Sciatic nerve (tissue), 2 donors: ENCODE measurements at regions not wholly inside any gene's neighbourhood (a gene's known extent, or its start where the extent isn't known, plus 50 kb on each side); places are given as distances from the start of the nearest gene placed in this dataset.

Experiments used
- ATAC-seq: fragments of 200-7000 bp; cut with Tn5 transposase; one replicate; pipeline ENCODE4 v1.9.1; 2020; ENCODE audit warnings: mild to moderate bottlenecking, moderate library complexity
- DNase-seq: peaks from one replicate; pipeline ENCODE4 v3.0.0-alpha.2; 2020; ENCODE audit warnings: low spot score
- intact Hi-C: fragments of 100-400 bp; cut with DNase I; formaldehyde crosslinking; loops from one replicate; pipeline ENCODE4 v1.14.2; 2022
- donor health status: DM: no; HTN: no; CAD: no.
- donor health status: DM: no; HTN: no; CAD: no.

- intact Hi-C loops: no loop called here
- ATAC-seq: no peak
- no peak for DNase-seq
Observed at GRCh38 chr2:3958465-3958864, 255.1 kb downstream of the DCDC2C start.

GRCh38 chr2:3958969-3959368 lies 255.6 kb downstream of the DCDC2C start:
- intact Hi-C loops: no loop called here

GRCh38 chr2:3959372-3959771 lies 256.0 kb downstream of the DCDC2C start:
- DNase-seq: no peak
- intact Hi-C loops: no loop called here
- peak; percentile 36 for ATAC-seq

More at GRCh38 chr2:3958969-3959368, 255.6 kb downstream of the DCDC2C start:
- ATAC-seq: no peak
- no peak for DNase-seq

- DNase-seq: no peak
- intact Hi-C loops: no loop called here
Observed at GRCh38 chr2:3960106-3960505, 256.7 kb downstream of the DCDC2C start.

GRCh38 chr2:3962719-3963118 lies 259.3 kb downstream of the DCDC2C start:
- ATAC-seq: no peak
- DNase-seq: no peak

More at GRCh38 chr2:3960106-3960505, 256.7 kb downstream of the DCDC2C start:
- ATAC-seq: peak; percentile 48

GRCh38 chr2:3965211-3965610 lies 261.8 kb downstream of the DCDC2C start:
- intact Hi-C loops: no loop called here
- ATAC-seq (no peak), DNase-seq (no peak)

More at GRCh38 chr2:3962719-3963118, 259.3 kb downstream of the DCDC2C start:
- intact Hi-C loops: no loop called here

GRCh38 chr2:3965953-3966352 lies 262.6 kb downstream of the DCDC2C start:
- intact Hi-C loops: no loop called here
- ATAC-seq (no peak), DNase-seq (no peak)

- intact Hi-C loops: no loop called here
- ATAC-seq (no peak), DNase-seq (no peak)
Observed at GRCh38 chr2:3966470-3966869, 263.1 kb downstream of the DCDC2C start.

GRCh38 chr2:3968736-3969135 lies 265.4 kb downstream of the DCDC2C start:
- ATAC-seq: no peak
- intact Hi-C loops: no loop called here
- DNase-seq: no peak

- intact Hi-C loops: no loop called here
- ATAC-seq (no peak), DNase-seq (no peak)
Observed at GRCh38 chr2:3970791-3971651, 267.6 kb downstream of the DCDC2C start.

GRCh38 chr2:3971652-3972192 lies 268.3 kb downstream of the DCDC2C start:
- ATAC-seq (no peak), DNase-seq (no peak)
- intact Hi-C loops: no loop called here

GRCh38 chr2:3972377-3972776 lies 269.0 kb downstream of the DCDC2C start:
- DNase-seq: no peak
- intact Hi-C loops: no loop called here
- ATAC-seq: no peak

GRCh38 chr2:3974765-3975164 lies 271.4 kb downstream of the DCDC2C start:
- DNase-seq (no peak), ATAC-seq (no peak)
- intact Hi-C loops: no loop called here

- ATAC-seq (no peak), DNase-seq (no peak)
- intact Hi-C loops: no loop called here
Observed at GRCh38 chr2:3981446-3981987, 278.1 kb downstream of the DCDC2C start.

GRCh38 chr2:3982160-3982559 lies 278.8 kb downstream of the DCDC2C start:
- no peak for ATAC-seq
- DNase-seq: no peak
- intact Hi-C loops: no loop called here

- ATAC-seq (no peak), DNase-seq (no peak)
- intact Hi-C loops: no loop called here
Observed at GRCh38 chr2:3986063-3986462, 282.7 kb downstream of the DCDC2C start.

- DNase-seq: no peak
- intact Hi-C loops: no loop called here
- no peak for ATAC-seq
Observed at GRCh38 chr2:3986530-3987258, 283.3 kb downstream of the DCDC2C start.

GRCh38 chr2:4002841-4003403 lies 299.5 kb downstream of the DCDC2C start:
- intact Hi-C loops: no loop called here
- DNase-seq (no peak), ATAC-seq (no peak)

- no peak for ATAC-seq
- no peak for DNase-seq
- intact Hi-C loops: no loop called here
Observed at GRCh38 chr2:4012197-4012596, 308.8 kb downstream of the DCDC2C start.
